IMR-90 (cell line): ENCODE measurements at regions not wholly inside any gene's neighbourhood (a gene's known extent, or its start where the extent isn't known, plus 50 kb on each side); places are given as distances from the start of the nearest gene placed in this dataset.

Experiments used
- ATAC-seq: fragments of 200-7000 bp; cut with Tn5 transposase; 2 replicates; pipeline ENCODE4 v1.9.1; 2020; ENCODE audit warnings: low read depth, mild to moderate bottlenecking, moderate library complexity
- BruUV-seq: library from RNA; stranded (reverse); fragments of 400-500 nt; replicated peaks from 2 replicates; lab custom pipeline; 2021; lab: Mats Ljungman, UMichigan
- CTCF ChIA-PET: fragments of 300-600 bp; formaldehyde crosslinking; extraction: SDS; loops from one replicate; lab custom pipeline; 2021; ENCODE audit warnings: antibody characterized with exemption; lab: Yijun Ruan, JAX
- POLR2A ChIA-PET: fragments of 300-600 bp; sonication (Branson Sonifier 250); formaldehyde crosslinking; loops from one replicate; lab custom pipeline; 2022; ENCODE audit warnings: antibody characterized with exemption; ENCODE audit not compliant: unreplicated experiment; lab: Charles Lee
- DNase-seq: peaks from one replicate; pipeline ENCODE4 v3.0.0; 2013
- H2AFZ ChIP-seq: replicated peaks from 2 replicates; pipeline ENCODE3; 2013; ENCODE audit warnings: low read length, mild to moderate bottlenecking; ENCODE audit not compliant: poor library complexity
- H2AK5ac ChIP-seq: 2 replicates; pipeline ENCODE4 v1.6.1; 2013; ENCODE audit warnings: low read depth, low read length, inconsistent platforms
- H2AK9ac ChIP-seq: replicated peaks from 2 replicates; pipeline ENCODE3; 2013; ENCODE audit warnings: mild to moderate bottlenecking, low read depth, low read length, moderate library complexity; ENCODE audit not compliant: poor library complexity
- H2BK120ac ChIP-seq: 2 replicates; pipeline ENCODE4 v1.6.1; 2013; ENCODE audit warnings: low read depth, low read length, inconsistent platforms
- H2BK15ac ChIP-seq: 3 replicates; pipeline ENCODE4 v1.6.1; 2013; ENCODE audit warnings: low read depth, low read length, inconsistent platforms
- H2BK20ac ChIP-seq: 2 replicates; pipeline ENCODE4 v1.6.1; 2013; ENCODE audit warnings: low read depth, mild to moderate bottlenecking, inconsistent platforms, low read length, moderate library complexity
- H2BK5ac ChIP-seq: 2 replicates; pipeline ENCODE4 v1.6.1; 2013; ENCODE audit warnings: mild to moderate bottlenecking, low read depth, low read length, inconsistent platforms; ENCODE audit not compliant: poor library complexity, severe bottlenecking
- H3K14ac ChIP-seq: replicated peaks from 2 replicates; pipeline ENCODE4 v1.6.1; 2013; ENCODE audit warnings: low read depth, low read length, inconsistent platforms
- H3K18ac ChIP-seq: 2 replicates; pipeline ENCODE4 v1.6.1; 2013; ENCODE audit warnings: low read depth, low read length, control low read depth
- H3K23ac ChIP-seq: 2 replicates; pipeline ENCODE4 v1.6.1; 2013; ENCODE audit warnings: low read depth, low read length, inconsistent platforms
- H3K27ac ChIP-seq: 2 replicates; pipeline ENCODE4 v1.5.1; 2013; ENCODE audit warnings: mild to moderate bottlenecking, control low read depth, low read length; ENCODE audit not compliant: insufficient read depth
- H3K27me3 ChIP-seq: 2 replicates; pipeline ENCODE4 v1.6.1; 2013; ENCODE audit warnings: low read length; ENCODE audit not compliant: control insufficient read depth, insufficient read depth
- H3K36me3 ChIP-seq: 2 replicates; pipeline ENCODE4 v1.6.1; 2013; ENCODE audit warnings: low read length, mixed read lengths; ENCODE audit not compliant: control insufficient read depth, insufficient read depth
- H3K4ac ChIP-seq: 2 replicates; pipeline ENCODE4 v1.6.1; 2013; ENCODE audit warnings: low read depth, low read length, inconsistent platforms
- H3K4me1 ChIP-seq: 2 replicates; pipeline ENCODE4 v1.6.1; 2013; ENCODE audit warnings: low read length, mixed read lengths; ENCODE audit not compliant: control insufficient read depth, insufficient read depth
- H3K4me2 ChIP-seq: 2 replicates; pipeline ENCODE4 v1.6.1; 2013; ENCODE audit warnings: low read depth, mild to moderate bottlenecking, control low read depth, low read length, moderate library complexity
- H3K4me3 ChIP-seq: 2 replicates; pipeline ENCODE4 v1.5.1; 2013; ENCODE audit warnings: low read depth, mild to moderate bottlenecking, control low read depth, low read length, moderate library complexity; ENCODE audit not compliant: insufficient read depth
- H3K56ac ChIP-seq: 2 replicates; pipeline ENCODE4 v1.6.1; 2013; ENCODE audit warnings: low read length, inconsistent platforms; ENCODE audit not compliant: insufficient read depth; ENCODE audit errors: extremely low read depth
- H3K79me1 ChIP-seq, 2 experiments: 2 replicates each; pipeline ENCODE4 v1.6.1; 2013; ENCODE audit warnings: low read length in 2 of 2, inconsistent platforms in 1 of 2, low read depth in 1 of 2
- H3K9ac ChIP-seq: 2 replicates; pipeline ENCODE4 v1.6.1; 2013; ENCODE audit warnings: low read depth, low read length, control low read depth
- H3K9me1 ChIP-seq: 2 replicates; pipeline ENCODE4 v1.6.1; 2013; ENCODE audit warnings: low read length, inconsistent platforms; ENCODE audit not compliant: insufficient read depth
- H3K9me3 ChIP-seq: 2 replicates; pipeline ENCODE4 v1.6.1; 2013; ENCODE audit warnings: low read length; ENCODE audit not compliant: control insufficient read depth, insufficient read depth
- H4K20me1 ChIP-seq: 2 replicates; pipeline ENCODE4 v1.6.1; 2013; ENCODE audit warnings: low read length, inconsistent platforms; ENCODE audit not compliant: insufficient read depth
- H4K5ac ChIP-seq: 2 replicates; pipeline ENCODE4 v1.6.1; 2013; ENCODE audit warnings: mild to moderate bottlenecking, low read depth, low read length, control low read depth
- H4K8ac ChIP-seq, 2 experiments: 2 replicates each; pipeline ENCODE4 v1.6.1; 2013; ENCODE audit warnings: low read depth in 2 of 2, low read length in 2 of 2, control low read depth in 1 of 2, inconsistent platforms in 1 of 2
- H4K91ac ChIP-seq: 2 replicates; pipeline ENCODE4 v1.6.1; 2013; ENCODE audit warnings: low read depth, low read length, inconsistent platforms; ENCODE audit not compliant: insufficient read depth
- BHLHE40 ChIP-seq: fragments of 150-350 bp; IDR thresholded peaks from 2 replicates; pipeline ENCODE4 v1.6.1; 2016; ENCODE audit warnings: mild to moderate bottlenecking, low read depth, low read length
- CEBPB ChIP-seq: IDR thresholded peaks from 2 replicates; pipeline ENCODE4 v1.6.1; 2012; ENCODE audit warnings: low read depth, low read length, improper control_type of control experiment
- CHD1 ChIP-seq: IDR thresholded peaks from 2 replicates; pipeline ENCODE4 v1.6.1; 2012; ENCODE audit warnings: low read depth, low read length, improper control_type of control experiment
- FOS ChIP-seq: fragments of 150-350 bp; IDR thresholded peaks from 2 replicates; pipeline ENCODE4 v1.6.1; 2016; ENCODE audit warnings: low read depth, low read length
- MAFK ChIP-seq: IDR thresholded peaks from 2 replicates; pipeline ENCODE4 v1.6.1; 2012; ENCODE audit warnings: low read depth, low read length, improper control_type of control experiment
- MAZ ChIP-seq: IDR thresholded peaks from 2 replicates; pipeline ENCODE4 v1.6.1; 2012; ENCODE audit warnings: low read depth, mild to moderate bottlenecking, low read length, improper control_type of control experiment, moderate library complexity, borderline replicate concordance
- MXI1 ChIP-seq: IDR thresholded peaks from 2 replicates; pipeline ENCODE4 v1.6.1; 2012; ENCODE audit warnings: low read depth, mild to moderate bottlenecking, low read length, moderate library complexity, borderline replicate concordance
- NFE2L2 ChIP-seq: fragments of 150-350 bp; IDR thresholded peaks from 2 replicates; pipeline ENCODE4 v1.6.1; 2016; ENCODE audit warnings: low read depth, mild to moderate bottlenecking, low read length
- POLR2A ChIP-seq: IDR thresholded peaks from 2 replicates; pipeline ENCODE4 v1.6.1; 2012; ENCODE audit warnings: mild to moderate bottlenecking, low read depth, low read length
- RAD21 ChIP-seq: IDR thresholded peaks from 2 replicates; pipeline ENCODE4 v1.6.1; 2012; ENCODE audit warnings: low read length, improper control_type of control experiment
- RCOR1 ChIP-seq: IDR thresholded peaks from 2 replicates; pipeline ENCODE4 v1.6.1; 2012; ENCODE audit warnings: mild to moderate bottlenecking, low read length, improper control_type of control experiment; ENCODE audit not compliant: insufficient replicate concordance
- RFX5 ChIP-seq: IDR thresholded peaks from 2 replicates; pipeline ENCODE4 v1.8.0; 2012; ENCODE audit warnings: low read depth, mild to moderate bottlenecking, low read length, moderate library complexity
- SMC3 ChIP-seq: fragments of 150-350 bp; IDR thresholded peaks from 2 replicates; pipeline ENCODE4 v1.6.1; 2016; ENCODE audit warnings: low read depth, mild to moderate bottlenecking, antibody characterized with exemption, low read length, moderate library complexity
- WGBS, 2 experiments: methylation state at CpG; one replicate each; pipeline versions ENCODE4 v1.1.5 to v1.1.7; 2013; ENCODE audit warnings: missing lambda C conversion rate in 2 of 2; ENCODE audit not compliant: insufficient read length in 1 of 2; ENCODE audit errors: extremely low coverage in 2 of 2; 5-methylcytosine and 5-hydroxymethylcytosine counted together
- dilution Hi-C: fragments of 300-500 bp; cut with HindIII; formaldehyde crosslinking; loops from one replicate; pipeline ENCODE4 v1.14.3; 2018; ENCODE audit warnings: low sequenced_read_pairs; ENCODE audit not compliant: unreplicated experiment
- in situ Hi-C: fragments of 300-500 bp; cut with MboI; formaldehyde crosslinking; loops from 3 replicates; pipeline ENCODE4 v1.14.3; 2019; ENCODE audit warnings: low sequenced_read_pairs, inconsistent platforms, mixed read lengths
- intact Hi-C: fragments of 100-400 bp; cut with micrococcal nuclease; formaldehyde crosslinking; loops from 2 replicates; pipeline ENCODE4 v1.10.0; 2022
- TF ChIP-seq, protein P1 (sequence below): fragments of 150-350 bp; IDR thresholded peaks from 2 replicates; pipeline ENCODE4 v1.6.1; 2017; ENCODE audit warnings: mild to moderate bottlenecking, antibody characterized with exemption, low read length, low read depth
- TF ChIP-seq, protein P2 (sequence below): conservative IDR thresholded peaks from 2 replicates; pipeline ENCODE4 v1.5.1; 2012; ENCODE audit warnings: mild to moderate bottlenecking, low read depth, low read length, improper control_type of control experiment
- TF ChIP-seq, protein P3 (sequence below): fragments of 150-350 bp; IDR thresholded peaks from 2 replicates; pipeline ENCODE4 v1.6.1; 2016; ENCODE audit warnings: low read depth, mild to moderate bottlenecking, low read length, moderate library complexity, borderline replicate concordance

DNA sequence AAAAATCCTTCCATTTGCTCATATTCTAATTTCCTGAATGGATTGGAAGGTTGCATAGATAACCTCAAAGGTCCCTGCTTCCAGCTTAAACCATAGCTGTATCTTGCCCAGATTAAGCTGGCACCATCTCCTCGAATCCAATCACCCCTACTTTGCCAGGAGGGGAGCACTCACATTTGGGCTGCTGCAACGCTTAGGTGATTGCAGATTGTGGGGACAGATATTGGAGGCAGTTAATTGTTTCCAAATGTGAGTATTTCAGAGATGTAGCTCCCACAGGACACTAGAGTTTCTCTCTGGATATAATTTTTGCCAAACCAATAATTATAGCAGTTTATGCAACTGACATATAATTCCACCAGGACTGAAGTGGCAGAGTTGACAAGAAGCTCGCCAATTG, 53.5 kb upstream of the ACSL1 start:
- Histone ChIP-seq H3K9ac (no peak overlapping the region), H4K5ac (no peak overlapping the region), H3K9me3 (no peaks in the 10 kb centered on the region), H3K18ac (no peak overlapping the region), H4K20me1 (no peaks in the 10 kb centered on the region), H3K79me1 (no peaks in the 10 kb centered on the region), H3K9me1 (no peaks in the 10 kb centered on the region), H2AFZ (no peak overlapping the region), H2BK20ac (no peak overlapping the region), H3K27ac (no peak overlapping the region), H3K4me1 (no peaks in the 10 kb centered on the region), H3K23ac (no peak overlapping the region), H2BK15ac (no peak overlapping the region), H3K4me3 (no peak overlapping the region), H3K36me3 (no peaks in the 10 kb centered on the region), H3K27me3 (peaks cover 4% of the 10 kb centered on the region), H3K14ac (no peak overlapping the region), H4K91ac (no peak overlapping the region), H2BK5ac (no peak overlapping the region), H3K56ac (no peak overlapping the region), H2AK5ac (no peak overlapping the region), H2BK120ac (no peak overlapping the region), H4K8ac (no peak overlapping the region), H3K4me2 (no peak overlapping the region), H2AK9ac (no peak overlapping the region), H3K4ac (no peak overlapping the region)
- DNase-seq (no peak), ATAC-seq (no peak)
- no CpG with 5 or more reads among the region's 3 CpGs for WGBS, 2 experiments
- TF ChIP-seq NFE2L2, result no peak
- TF ChIP-seq, protein P1, sequence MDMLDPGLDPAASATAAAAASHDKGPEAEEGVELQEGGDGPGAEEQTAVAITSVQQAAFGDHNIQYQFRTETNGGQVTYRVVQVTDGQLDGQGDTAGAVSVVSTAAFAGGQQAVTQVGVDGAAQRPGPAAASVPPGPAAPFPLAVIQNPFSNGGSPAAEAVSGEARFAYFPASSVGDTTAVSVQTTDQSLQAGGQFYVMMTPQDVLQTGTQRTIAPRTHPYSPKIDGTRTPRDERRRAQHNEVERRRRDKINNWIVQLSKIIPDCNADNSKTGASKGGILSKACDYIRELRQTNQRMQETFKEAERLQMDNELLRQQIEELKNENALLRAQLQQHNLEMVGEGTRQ, result no peak
- no peak for TF ChIP-seq MAFK
- TF ChIP-seq CEBPB, result no peak
- no peak for TF ChIP-seq POLR2A
- no peak for TF ChIP-seq SMC3
- TF ChIP-seq RCOR1, result no peak
- no peak for TF ChIP-seq FOS
- no peak for TF ChIP-seq MAZ
- no peak for TF ChIP-seq RFX5
- TF ChIP-seq, protein P2, sequence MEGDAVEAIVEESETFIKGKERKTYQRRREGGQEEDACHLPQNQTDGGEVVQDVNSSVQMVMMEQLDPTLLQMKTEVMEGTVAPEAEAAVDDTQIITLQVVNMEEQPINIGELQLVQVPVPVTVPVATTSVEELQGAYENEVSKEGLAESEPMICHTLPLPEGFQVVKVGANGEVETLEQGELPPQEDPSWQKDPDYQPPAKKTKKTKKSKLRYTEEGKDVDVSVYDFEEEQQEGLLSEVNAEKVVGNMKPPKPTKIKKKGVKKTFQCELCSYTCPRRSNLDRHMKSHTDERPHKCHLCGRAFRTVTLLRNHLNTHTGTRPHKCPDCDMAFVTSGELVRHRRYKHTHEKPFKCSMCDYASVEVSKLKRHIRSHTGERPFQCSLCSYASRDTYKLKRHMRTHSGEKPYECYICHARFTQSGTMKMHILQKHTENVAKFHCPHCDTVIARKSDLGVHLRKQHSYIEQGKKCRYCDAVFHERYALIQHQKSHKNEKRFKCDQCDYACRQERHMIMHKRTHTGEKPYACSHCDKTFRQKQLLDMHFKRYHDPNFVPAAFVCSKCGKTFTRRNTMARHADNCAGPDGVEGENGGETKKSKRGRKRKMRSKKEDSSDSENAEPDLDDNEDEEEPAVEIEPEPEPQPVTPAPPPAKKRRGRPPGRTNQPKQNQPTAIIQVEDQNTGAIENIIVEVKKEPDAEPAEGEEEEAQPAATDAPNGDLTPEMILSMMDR, result no peak
- TF ChIP-seq CHD1, result no peak
- TF ChIP-seq, protein P3, sequence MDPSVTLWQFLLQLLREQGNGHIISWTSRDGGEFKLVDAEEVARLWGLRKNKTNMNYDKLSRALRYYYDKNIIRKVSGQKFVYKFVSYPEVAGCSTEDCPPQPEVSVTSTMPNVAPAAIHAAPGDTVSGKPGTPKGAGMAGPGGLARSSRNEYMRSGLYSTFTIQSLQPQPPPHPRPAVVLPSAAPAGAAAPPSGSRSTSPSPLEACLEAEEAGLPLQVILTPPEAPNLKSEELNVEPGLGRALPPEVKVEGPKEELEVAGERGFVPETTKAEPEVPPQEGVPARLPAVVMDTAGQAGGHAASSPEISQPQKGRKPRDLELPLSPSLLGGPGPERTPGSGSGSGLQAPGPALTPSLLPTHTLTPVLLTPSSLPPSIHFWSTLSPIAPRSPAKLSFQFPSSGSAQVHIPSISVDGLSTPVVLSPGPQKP, result no peak
- no peak for TF ChIP-seq MXI1
- TF ChIP-seq RAD21, result no peak
- TF ChIP-seq BHLHE40, result no peak
- POLR2A ChIA-PET, result no interaction called here
- no TSS peak for BruUV-seq
- in situ Hi-C loops (no loop called here), dilution Hi-C loops (no loop called here), intact Hi-C loops (no loop called here)
- CTCF ChIA-PET, result no interaction called here
